Gastrocnemius medialis (tissue), 4 donors: ENCODE measurements at regions not wholly inside any gene's neighbourhood (a gene's known extent, or its start where the extent isn't known, plus 50 kb on each side); places are given as distances from the start of the nearest gene placed in this dataset.
"Not testable (repeated sequence)": the region's sequence is repeated elsewhere in the genome, so short reads cannot be mapped to it uniquely, and the experiment has no call there.

Experiments used
- CTCF ChIP-seq, 5 experiments: fragments of 450-650 bp in 3 of 5; fragments of 200-600 bp in 2 of 5; sonication (generic) in 2 of 5; IDR thresholded peaks in 4 of 5; conservative IDR thresholded peaks in 1 of 5; 1 replicate in 4 of 5; 2 replicates in 1 of 5; pipeline ENCODE4 v1.5.1; 2016 to 2019; ENCODE audit warnings: antibody characterized with exemption in 5 of 5, mild to moderate bottlenecking in 3 of 5, moderate library complexity in 3 of 5
- POLR2A ChIP-seq, 2 donors: fragments of 450-650 bp; IDR thresholded peaks; one replicate each; pipeline ENCODE4 v1.6.1; 2017; ENCODE audit warnings: antibody characterized with exemption in 2 of 2, mild to moderate bottlenecking in 2 of 2, moderate library complexity in 2 of 2

DNA sequence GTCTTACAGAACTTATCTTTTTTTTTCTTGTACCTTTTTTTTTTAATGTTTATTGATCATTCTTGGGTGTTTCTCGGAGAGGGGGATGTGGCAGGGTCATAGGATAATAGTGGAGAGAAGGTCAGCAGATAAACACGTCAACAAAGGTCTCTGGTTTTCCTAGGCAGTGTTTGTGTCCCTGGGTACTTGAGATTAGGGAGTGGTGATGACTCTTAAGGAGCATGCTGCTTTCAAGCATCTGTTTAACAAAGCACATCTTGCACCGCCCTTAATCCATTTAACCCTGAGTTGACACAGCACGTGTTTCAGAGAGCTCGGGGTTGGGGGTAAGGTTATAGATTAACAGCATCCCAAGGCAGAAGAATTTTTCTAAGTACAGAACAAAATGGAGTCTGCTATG lies 345.9 kb downstream of the TUBA3C start:
- not testable (repeated sequence) for TF ChIP-seq POLR2A (IDR thresholded peaks at IDR 0.05); CTCF (IDR thresholded peaks at IDR 0.05 in 4 of 5, conservative IDR thresholded peaks at IDR 0.05 in 1 of 5)
